ENCODE measurements at regions not wholly inside any gene's neighbourhood (a gene's known extent, or its start where the extent isn't known, plus 50 kb on each side); places are given as distances from the start of the nearest gene placed in this dataset.
"Not testable (repeated sequence)": the region's sequence is repeated elsewhere in the genome, so short reads cannot be mapped to it uniquely, and the experiment has no call there.

GRCh38 chr13:27353166-27353583 lies 71.2 kb upstream of the GTF3A start:
- H3K4me3 Mint-ChIP-seq = no peak overlapping the region
- peaks cover 15% of the 10 kb centered on the region for H3K4me1 Mint-ChIP-seq (ENCODE audit: low read depth)
- no peaks in the 10 kb centered on the region for H3K9me3 Mint-ChIP-seq
- peaks cover 7% of the 10 kb centered on the region for H3K27me3 Mint-ChIP-seq (ENCODE audit: insufficient read depth)
- peak overlapping the region; percentile 40 for H3K27ac Mint-ChIP-seq
- peak; percentile 34 for DNase-seq (ENCODE audit: low spot score)
- intact Hi-C loops (cut with micrococcal nuclease) = loop anchor here (1.0 to 5.0 kb wide), 6 partner anchors 61 to 222 kb away; partner anchors contain the start of genes RASL11A and RPL21
- no peaks in the 10 kb centered on the region for H3K36me3 Mint-ChIP-seq (ENCODE audit: low read depth)

GRCh38 chr13:27353708-27354107 lies 70.7 kb upstream of the GTF3A start:
- H3K4me1 Mint-ChIP-seq (ENCODE audit: low read depth) = peaks cover 15% of the 10 kb centered on the region
- DNase-seq (ENCODE audit: low spot score) = no peak
- H3K27me3 Mint-ChIP-seq (ENCODE audit: insufficient read depth) = peaks cover 5% of the 10 kb centered on the region
- H3K27ac Mint-ChIP-seq = peak overlapping the region; percentile 40
- H3K4me3 Mint-ChIP-seq = no peak overlapping the region
- intact Hi-C loops (cut with micrococcal nuclease) = loop anchor here (1.0 to 5.0 kb wide), 6 partner anchors 61 to 222 kb away; partner anchors contain the start of genes RASL11A and RPL21
- H3K9me3 Mint-ChIP-seq = no peaks in the 10 kb centered on the region
- no peaks in the 10 kb centered on the region for H3K36me3 Mint-ChIP-seq (ENCODE audit: low read depth)

- no peaks in the 10 kb centered on the region for H3K36me3 Mint-ChIP-seq (ENCODE audit: low read depth)
- no peak overlapping the region for H3K4me3 Mint-ChIP-seq
- H3K27ac Mint-ChIP-seq = no peak overlapping the region
- intact Hi-C loops (cut with micrococcal nuclease) = loop anchor here (5.0 kb wide), 1 partner anchor 62 kb away; no protein-coding TSS in a partner anchor
- no peaks in the 10 kb centered on the region for H3K9me3 Mint-ChIP-seq
- H3K4me1 Mint-ChIP-seq (ENCODE audit: low read depth) = peaks cover 15% of the 10 kb centered on the region
- peaks cover 5% of the 10 kb centered on the region for H3K27me3 Mint-ChIP-seq (ENCODE audit: insufficient read depth)
- no peak for DNase-seq (ENCODE audit: low spot score)
Observed at GRCh38 chr13:27354379-27354778, 70.0 kb upstream of the GTF3A start.

- no peak overlapping the region for H3K4me3 Mint-ChIP-seq
- intact Hi-C loops (cut with micrococcal nuclease) = no loop called here
- H3K9me3 Mint-ChIP-seq = no peaks in the 10 kb centered on the region
- peaks cover 15% of the 10 kb centered on the region for H3K4me1 Mint-ChIP-seq (ENCODE audit: low read depth)
- DNase-seq (ENCODE audit: low spot score) = no peak
- no peaks in the 10 kb centered on the region for H3K36me3 Mint-ChIP-seq (ENCODE audit: low read depth)
- no peak overlapping the region for H3K27ac Mint-ChIP-seq
- H3K27me3 Mint-ChIP-seq (ENCODE audit: insufficient read depth) = peaks cover 13% of the 10 kb centered on the region
Observed at GRCh38 chr13:27355894-27356293, 68.5 kb upstream of the GTF3A start.

- DNase-seq (ENCODE audit: low spot score) = no peak
- H3K27ac Mint-ChIP-seq = no peak overlapping the region
- intact Hi-C loops (cut with micrococcal nuclease) = loop anchor here (2.0 kb wide), 1 partner anchor 106 kb away; no protein-coding TSS in a partner anchor
- peaks cover 18% of the 10 kb centered on the region for H3K27me3 Mint-ChIP-seq (ENCODE audit: insufficient read depth)
- peaks cover 7% of the 10 kb centered on the region for H3K4me1 Mint-ChIP-seq (ENCODE audit: low read depth)
- H3K4me3 Mint-ChIP-seq = no peak overlapping the region
- H3K36me3 Mint-ChIP-seq (ENCODE audit: low read depth) = no peaks in the 10 kb centered on the region
- H3K9me3 Mint-ChIP-seq = no peaks in the 10 kb centered on the region
Observed at GRCh38 chr13:27358420-27358819, 66.0 kb upstream of the GTF3A start.

- intact Hi-C loops (cut with micrococcal nuclease) = loop anchor here (1.0 to 2.0 kb wide), 3 partner anchors 107 to 412 kb away; no protein-coding TSS in a partner anchor
- no peaks in the 10 kb centered on the region for H3K36me3 Mint-ChIP-seq (ENCODE audit: low read depth)
- H3K4me1 Mint-ChIP-seq (ENCODE audit: low read depth) = no peaks in the 10 kb centered on the region
- peaks cover 24% of the 10 kb centered on the region for H3K27me3 Mint-ChIP-seq (ENCODE audit: insufficient read depth)
- peak; percentile 38 for DNase-seq (ENCODE audit: low spot score)
- H3K4me3 Mint-ChIP-seq = no peak overlapping the region
- H3K9me3 Mint-ChIP-seq = no peaks in the 10 kb centered on the region
- H3K27ac Mint-ChIP-seq = no peak overlapping the region
Observed at GRCh38 chr13:27359199-27359821, 65.1 kb upstream of the GTF3A start.

- Mint-ChIP-seq H3K4me3 (no peak overlapping the region), H3K4me1 (ENCODE audit: low read depth) (no peaks in the 10 kb centered on the region), H3K27me3 (ENCODE audit: insufficient read depth) (peaks cover 24% of the 10 kb centered on the region), H3K9me3 (no peaks in the 10 kb centered on the region), H3K27ac (no peak overlapping the region), H3K36me3 (ENCODE audit: low read depth) (no peaks in the 10 kb centered on the region)
- intact Hi-C loops (cut with micrococcal nuclease) = no loop called here
- DNase-seq (ENCODE audit: low spot score) = no peak
Observed at GRCh38 chr13:27360562-27360961, 63.9 kb upstream of the GTF3A start.

- H3K4me1 Mint-ChIP-seq (ENCODE audit: low read depth) = no peaks in the 10 kb centered on the region
- peak overlapping the region; percentile 49 for H3K4me3 Mint-ChIP-seq
- H3K27me3 Mint-ChIP-seq (ENCODE audit: insufficient read depth) = peaks cover 25% of the 10 kb centered on the region
- DNase-seq (ENCODE audit: low spot score) = peak; percentile 71
- no peak overlapping the region for H3K27ac Mint-ChIP-seq
- intact Hi-C loops (cut with micrococcal nuclease) = loop anchor here (1.0 kb wide), 5 partner anchors 12 to 1434 kb away; no protein-coding TSS in a partner anchor
- H3K36me3 Mint-ChIP-seq (ENCODE audit: low read depth) = no peaks in the 10 kb centered on the region
- H3K9me3 Mint-ChIP-seq = no peaks in the 10 kb centered on the region
Observed at GRCh38 chr13:27362064-27362751, 62.2 kb upstream of the GTF3A start.

GRCh38 chr13:27363637-27364036 lies 60.8 kb upstream of the GTF3A start:
- DNase-seq (ENCODE audit: low spot score); H3K27ac Mint-ChIP-seq; H3K4me3 Mint-ChIP-seq; H3K36me3 Mint-ChIP-seq (ENCODE audit: low read depth); H3K9me3 Mint-ChIP-seq; intact Hi-C loops (cut with micrococcal nuclease); H3K4me1 Mint-ChIP-seq (ENCODE audit: low read depth): not testable (repeated sequence)
- peaks cover 25% of the 10 kb centered on the region for H3K27me3 Mint-ChIP-seq (ENCODE audit: insufficient read depth)

- Mint-ChIP-seq H3K36me3 (ENCODE audit: low read depth) (no peaks in the 10 kb centered on the region), H3K4me3 (no peak overlapping the region), H3K27me3 (ENCODE audit: insufficient read depth) (peaks cover 29% of the 10 kb centered on the region), H3K27ac (no peak overlapping the region), H3K4me1 (ENCODE audit: low read depth) (peaks cover 14% of the 10 kb centered on the region), H3K9me3 (no peaks in the 10 kb centered on the region)
- intact Hi-C loops (cut with micrococcal nuclease) = no loop called here
- DNase-seq (ENCODE audit: low spot score) = no peak
Observed at GRCh38 chr13:27367570-27367969, 56.8 kb upstream of the GTF3A start.

GRCh38 chr13:27370305-27370872 lies 54.0 kb upstream of the GTF3A start:
- no peak overlapping the region for H3K27ac Mint-ChIP-seq
- intact Hi-C loops (cut with micrococcal nuclease) = no loop called here
- no peaks in the 10 kb centered on the region for H3K9me3 Mint-ChIP-seq
- no peak for DNase-seq (ENCODE audit: low spot score)
- H3K4me1 Mint-ChIP-seq (ENCODE audit: low read depth) = peaks cover 21% of the 10 kb centered on the region
- H3K4me3 Mint-ChIP-seq = no peak overlapping the region
- H3K36me3 Mint-ChIP-seq (ENCODE audit: low read depth) = no peaks in the 10 kb centered on the region
- H3K27me3 Mint-ChIP-seq (ENCODE audit: insufficient read depth) = peaks cover 23% of the 10 kb centered on the region

GRCh38 chr13:27371932-27372331 lies 52.5 kb upstream of the GTF3A start:
- H3K36me3 Mint-ChIP-seq (ENCODE audit: low read depth) = no peaks in the 10 kb centered on the region
- DNase-seq (ENCODE audit: low spot score) = no peak
- intact Hi-C loops (cut with micrococcal nuclease) = no loop called here
- peaks cover 26% of the 10 kb centered on the region for H3K4me1 Mint-ChIP-seq (ENCODE audit: low read depth)
- peaks cover 28% of the 10 kb centered on the region for H3K27me3 Mint-ChIP-seq (ENCODE audit: insufficient read depth)
- H3K27ac Mint-ChIP-seq = no peak overlapping the region
- no peak overlapping the region for H3K4me3 Mint-ChIP-seq
- H3K9me3 Mint-ChIP-seq = no peaks in the 10 kb centered on the region

GRCh38 chr13:27372896-27373295 lies 51.5 kb upstream of the GTF3A start:
- intact Hi-C loops (cut with micrococcal nuclease) = no loop called here
- Mint-ChIP-seq H3K4me1 (ENCODE audit: low read depth) (peaks cover 26% of the 10 kb centered on the region), H3K4me3 (no peak overlapping the region), H3K36me3 (ENCODE audit: low read depth) (no peaks in the 10 kb centered on the region), H3K9me3 (no peaks in the 10 kb centered on the region), H3K27ac (no peak overlapping the region), H3K27me3 (ENCODE audit: insufficient read depth) (peaks cover 26% of the 10 kb centered on the region)
- no peak for DNase-seq (ENCODE audit: low spot score)
